ENCODE measurements at regions not wholly inside any gene's neighbourhood (a gene's known extent, or its start where the extent isn't known, plus 50 kb on each side); places are given as distances from the start of the nearest gene placed in this dataset.

DNA sequence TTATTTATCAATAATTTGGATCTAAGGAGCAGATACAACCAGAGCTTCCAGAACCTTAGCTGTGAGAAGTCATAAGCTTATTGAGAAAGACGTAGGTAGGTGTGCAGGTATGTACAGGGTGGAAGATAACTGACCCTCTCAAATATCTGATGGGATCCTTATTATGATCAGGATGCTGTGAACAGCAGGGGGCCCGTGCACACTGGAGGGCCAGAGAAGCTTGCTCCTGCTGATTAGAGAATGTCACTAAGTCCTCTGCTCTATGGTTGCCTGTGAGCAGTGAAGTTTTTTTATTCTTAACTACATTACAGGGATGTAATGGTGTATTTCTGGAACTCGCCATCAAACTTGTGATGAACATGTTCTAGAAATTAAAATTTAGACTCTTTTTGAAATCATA, 108.9 kb upstream of the POU5F2 start:
- TF ChIP-seq MYNN (CRISPR knock-in tag; IDR thresholded peaks at IDR 0.05; ENCODE audit: low read depth): no peak
- TF ChIP-seq HDAC2 (CRISPR knock-in tag; IDR thresholded peaks at IDR 0.05): no peak
- no peak for TF ChIP-seq ZBTB7A (CRISPR knock-in tag; IDR thresholded peaks at IDR 0.05)
- TF ChIP-seq PBX3 (CRISPR knock-in tag; IDR thresholded peaks at IDR 0.05; ENCODE audit: borderline replicate concordance): no peak
- no peak for TF ChIP-seq BCL3 (CRISPR knock-in tag; IDR thresholded peaks at IDR 0.05)
- no peak for TF ChIP-seq RAD51 (IDR thresholded peaks at IDR 0.05; ENCODE audit: borderline replicate concordance)
- no peak for TF ChIP-seq ARNT (IDR thresholded peaks at IDR 0.05)

Measured in HepG2 (cell line).